K562 (cell line): ENCODE measurements at regions not wholly inside any gene's neighbourhood (a gene's known extent, or its start where the extent isn't known, plus 50 kb on each side); places are given as distances from the start of the nearest gene placed in this dataset.

Experiments
- ELF4 ChIP-seq: fragments of 450-650 bp; formaldehyde crosslinking; IDR thresholded peaks from 2 replicates; pipeline ENCODE4 v1.4.0; 2022; ENCODE audit warnings: missing genetic modification characterization
- EP300 ChIP-seq: IDR thresholded peaks from 2 replicates; pipeline ENCODE4 v1.6.1; 2012; ENCODE audit warnings: low read length, improper control_type of control experiment
- GABPA ChIP-seq: fragments of 200-800 bp; sonication (Bioruptor generic); conservative IDR thresholded peaks from 2 replicates; pipeline ENCODE4 v1.6.1; 2016; ENCODE audit warnings: low read depth, missing genetic modification characterization, missing compliant biosample characterization
- KDM1A ChIP-seq, 2 experiments: fragments of 450-650 bp; IDR thresholded peaks; 2 replicates each; pipeline ENCODE4 v1.6.1; 2016; ENCODE audit warnings: mild to moderate bottlenecking in 2 of 2
- NR2C2 ChIP-seq, 2 experiments: fragments of 200-800 bp in 1 of 2; sonication (Bioruptor generic) in 1 of 2; sonication (generic) in 1 of 2; formaldehyde crosslinking in 1 of 2; IDR thresholded peaks; 2 replicates each; pipeline versions ENCODE4 v1.6.1 to v1.8.0; 2016 to 2022; ENCODE audit warnings: mild to moderate bottlenecking in 1 of 2, missing compliant biosample characterization in 1 of 2, missing genetic modification characterization in 1 of 2, missing genetic modification reagents in 1 of 2
- POLR2G ChIP-seq: fragments of 200-400 bp; formaldehyde crosslinking; IDR thresholded peaks from 2 replicates; pipeline ENCODE4 v1.6.1; 2017; ENCODE audit warnings: low read depth, mild to moderate bottlenecking, antibody characterized with exemption, low read length, moderate library complexity
- TF ChIP-seq, protein P1 (sequence below), 3 experiments: IDR thresholded peaks in 2 of 3; conservative IDR thresholded peaks in 1 of 3; 2 replicates each; pipeline ENCODE4 v1.5.1; 2011 to 2012; ENCODE audit warnings: low read length in 3 of 3, mild to moderate bottlenecking in 3 of 3, control low read depth in 2 of 3, improper control_type of control experiment in 1 of 3, inconsistent platforms in 1 of 3, low read depth in 1 of 3, mixed read lengths in 1 of 3, moderate library complexity in 1 of 3; ENCODE audit not compliant: insufficient read depth in 2 of 3
- TF ChIP-seq, protein P2 (sequence below): sonication (generic); formaldehyde crosslinking; IDR thresholded peaks from 2 replicates; pipeline ENCODE4 v1.8.0; 2023; ENCODE audit warnings: missing genetic modification reagents, mild to moderate bottlenecking, borderline replicate concordance

DNA sequence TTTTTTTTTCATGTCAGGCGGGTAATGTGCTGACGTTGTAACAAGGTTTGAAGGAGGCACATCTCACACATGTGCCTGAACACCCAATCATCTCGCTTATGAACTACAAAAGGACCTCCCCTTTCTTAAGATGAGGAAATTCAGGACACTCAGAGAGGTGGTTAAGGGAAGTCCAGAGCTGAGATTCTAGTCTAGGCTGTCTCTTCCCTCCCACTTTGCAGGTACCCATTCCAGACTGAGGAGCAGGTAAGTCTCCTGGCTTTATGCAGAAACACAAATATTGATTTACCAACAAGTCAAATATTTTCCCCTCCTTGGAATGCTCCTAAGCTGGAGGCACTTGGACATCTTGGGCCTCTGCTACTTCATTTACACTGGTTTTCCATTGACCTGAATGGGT lies 122.9 kb upstream of the CADM1 start:
- TF ChIP-seq EP300, result no peak
- TF ChIP-seq, protein P1, sequence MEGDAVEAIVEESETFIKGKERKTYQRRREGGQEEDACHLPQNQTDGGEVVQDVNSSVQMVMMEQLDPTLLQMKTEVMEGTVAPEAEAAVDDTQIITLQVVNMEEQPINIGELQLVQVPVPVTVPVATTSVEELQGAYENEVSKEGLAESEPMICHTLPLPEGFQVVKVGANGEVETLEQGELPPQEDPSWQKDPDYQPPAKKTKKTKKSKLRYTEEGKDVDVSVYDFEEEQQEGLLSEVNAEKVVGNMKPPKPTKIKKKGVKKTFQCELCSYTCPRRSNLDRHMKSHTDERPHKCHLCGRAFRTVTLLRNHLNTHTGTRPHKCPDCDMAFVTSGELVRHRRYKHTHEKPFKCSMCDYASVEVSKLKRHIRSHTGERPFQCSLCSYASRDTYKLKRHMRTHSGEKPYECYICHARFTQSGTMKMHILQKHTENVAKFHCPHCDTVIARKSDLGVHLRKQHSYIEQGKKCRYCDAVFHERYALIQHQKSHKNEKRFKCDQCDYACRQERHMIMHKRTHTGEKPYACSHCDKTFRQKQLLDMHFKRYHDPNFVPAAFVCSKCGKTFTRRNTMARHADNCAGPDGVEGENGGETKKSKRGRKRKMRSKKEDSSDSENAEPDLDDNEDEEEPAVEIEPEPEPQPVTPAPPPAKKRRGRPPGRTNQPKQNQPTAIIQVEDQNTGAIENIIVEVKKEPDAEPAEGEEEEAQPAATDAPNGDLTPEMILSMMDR (IDR thresholded peaks at IDR 0.05 in 2 of 3, conservative IDR thresholded peaks at IDR 0.05 in 1 of 3; ENCODE audit: insufficient read depth in 2 of 3, low read depth in 1 of 3, low read length in 3 of 3), result no peak
- TF ChIP-seq, protein P2, sequence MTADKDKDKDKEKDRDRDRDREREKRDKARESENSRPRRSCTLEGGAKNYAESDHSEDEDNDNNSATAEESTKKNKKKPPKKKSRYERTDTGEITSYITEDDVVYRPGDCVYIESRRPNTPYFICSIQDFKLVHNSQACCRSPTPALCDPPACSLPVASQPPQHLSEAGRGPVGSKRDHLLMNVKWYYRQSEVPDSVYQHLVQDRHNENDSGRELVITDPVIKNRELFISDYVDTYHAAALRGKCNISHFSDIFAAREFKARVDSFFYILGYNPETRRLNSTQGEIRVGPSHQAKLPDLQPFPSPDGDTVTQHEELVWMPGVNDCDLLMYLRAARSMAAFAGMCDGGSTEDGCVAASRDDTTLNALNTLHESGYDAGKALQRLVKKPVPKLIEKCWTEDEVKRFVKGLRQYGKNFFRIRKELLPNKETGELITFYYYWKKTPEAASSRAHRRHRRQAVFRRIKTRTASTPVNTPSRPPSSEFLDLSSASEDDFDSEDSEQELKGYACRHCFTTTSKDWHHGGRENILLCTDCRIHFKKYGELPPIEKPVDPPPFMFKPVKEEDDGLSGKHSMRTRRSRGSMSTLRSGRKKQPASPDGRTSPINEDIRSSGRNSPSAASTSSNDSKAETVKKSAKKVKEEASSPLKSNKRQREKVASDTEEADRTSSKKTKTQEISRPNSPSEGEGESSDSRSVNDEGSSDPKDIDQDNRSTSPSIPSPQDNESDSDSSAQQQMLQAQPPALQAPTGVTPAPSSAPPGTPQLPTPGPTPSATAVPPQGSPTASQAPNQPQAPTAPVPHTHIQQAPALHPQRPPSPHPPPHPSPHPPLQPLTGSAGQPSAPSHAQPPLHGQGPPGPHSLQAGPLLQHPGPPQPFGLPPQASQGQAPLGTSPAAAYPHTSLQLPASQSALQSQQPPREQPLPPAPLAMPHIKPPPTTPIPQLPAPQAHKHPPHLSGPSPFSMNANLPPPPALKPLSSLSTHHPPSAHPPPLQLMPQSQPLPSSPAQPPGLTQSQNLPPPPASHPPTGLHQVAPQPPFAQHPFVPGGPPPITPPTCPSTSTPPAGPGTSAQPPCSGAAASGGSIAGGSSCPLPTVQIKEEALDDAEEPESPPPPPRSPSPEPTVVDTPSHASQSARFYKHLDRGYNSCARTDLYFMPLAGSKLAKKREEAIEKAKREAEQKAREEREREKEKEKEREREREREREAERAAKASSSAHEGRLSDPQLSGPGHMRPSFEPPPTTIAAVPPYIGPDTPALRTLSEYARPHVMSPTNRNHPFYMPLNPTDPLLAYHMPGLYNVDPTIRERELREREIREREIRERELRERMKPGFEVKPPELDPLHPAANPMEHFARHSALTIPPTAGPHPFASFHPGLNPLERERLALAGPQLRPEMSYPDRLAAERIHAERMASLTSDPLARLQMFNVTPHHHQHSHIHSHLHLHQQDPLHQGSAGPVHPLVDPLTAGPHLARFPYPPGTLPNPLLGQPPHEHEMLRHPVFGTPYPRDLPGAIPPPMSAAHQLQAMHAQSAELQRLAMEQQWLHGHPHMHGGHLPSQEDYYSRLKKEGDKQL (CRISPR knock-in tag), result no peak
- TF ChIP-seq NR2C2 (CRISPR knock-in tag; IDR thresholded peaks at IDR 0.05), result no peak
- no peak for TF ChIP-seq NR2C2 (tag; IDR thresholded peaks at IDR 0.05)
- no peak for TF ChIP-seq ELF4 (CRISPR knock-in tag)
- no peak for TF ChIP-seq GABPA (tag)
- no peak for TF ChIP-seq POLR2G
- no peak for TF ChIP-seq KDM1A (IDR thresholded peaks at IDR 0.05)
